ENCODE measurements at regions not wholly inside any gene's neighbourhood (a gene's known extent, or its start where the extent isn't known, plus 50 kb on each side); places are given as distances from the start of the nearest gene placed in this dataset.

GRCh38 chr21:15282665-15283064 lies 217.9 kb upstream of the NRIP1 start:
- Histone ChIP-seq H3K27me3 (ENCODE audit: control insufficient read depth, insufficient read depth, low read length) (no peaks in the 10 kb centered on the region), H3K4me3 (ENCODE audit: low read depth, low read length) (no peak overlapping the region), H3K9me3 (ENCODE audit: control insufficient read depth, insufficient read depth, low read length) (no peaks in the 10 kb centered on the region), H3K27ac (ENCODE audit: low read depth, low read length) (no peak overlapping the region)
- CTCF ChIA-PET = no interaction called here
- TF ChIP-seq, protein P1, sequence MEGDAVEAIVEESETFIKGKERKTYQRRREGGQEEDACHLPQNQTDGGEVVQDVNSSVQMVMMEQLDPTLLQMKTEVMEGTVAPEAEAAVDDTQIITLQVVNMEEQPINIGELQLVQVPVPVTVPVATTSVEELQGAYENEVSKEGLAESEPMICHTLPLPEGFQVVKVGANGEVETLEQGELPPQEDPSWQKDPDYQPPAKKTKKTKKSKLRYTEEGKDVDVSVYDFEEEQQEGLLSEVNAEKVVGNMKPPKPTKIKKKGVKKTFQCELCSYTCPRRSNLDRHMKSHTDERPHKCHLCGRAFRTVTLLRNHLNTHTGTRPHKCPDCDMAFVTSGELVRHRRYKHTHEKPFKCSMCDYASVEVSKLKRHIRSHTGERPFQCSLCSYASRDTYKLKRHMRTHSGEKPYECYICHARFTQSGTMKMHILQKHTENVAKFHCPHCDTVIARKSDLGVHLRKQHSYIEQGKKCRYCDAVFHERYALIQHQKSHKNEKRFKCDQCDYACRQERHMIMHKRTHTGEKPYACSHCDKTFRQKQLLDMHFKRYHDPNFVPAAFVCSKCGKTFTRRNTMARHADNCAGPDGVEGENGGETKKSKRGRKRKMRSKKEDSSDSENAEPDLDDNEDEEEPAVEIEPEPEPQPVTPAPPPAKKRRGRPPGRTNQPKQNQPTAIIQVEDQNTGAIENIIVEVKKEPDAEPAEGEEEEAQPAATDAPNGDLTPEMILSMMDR (IDR thresholded peaks at IDR 0.05; ENCODE audit: low read depth, low read length) = no peak
- DNase-seq (ENCODE audit: low read depth, low spot score) = no peak
- POLR2A ChIA-PET = no interaction called here

- POLR2A ChIA-PET = no interaction called here
- H3K27me3 ChIP-seq (ENCODE audit: control insufficient read depth, insufficient read depth, low read length) = no peaks in the 10 kb centered on the region
- CTCF ChIA-PET = no interaction called here
Measured at GRCh38 chr21:15283138-15283537, 218.3 kb upstream of the NRIP1 start.

DNA sequence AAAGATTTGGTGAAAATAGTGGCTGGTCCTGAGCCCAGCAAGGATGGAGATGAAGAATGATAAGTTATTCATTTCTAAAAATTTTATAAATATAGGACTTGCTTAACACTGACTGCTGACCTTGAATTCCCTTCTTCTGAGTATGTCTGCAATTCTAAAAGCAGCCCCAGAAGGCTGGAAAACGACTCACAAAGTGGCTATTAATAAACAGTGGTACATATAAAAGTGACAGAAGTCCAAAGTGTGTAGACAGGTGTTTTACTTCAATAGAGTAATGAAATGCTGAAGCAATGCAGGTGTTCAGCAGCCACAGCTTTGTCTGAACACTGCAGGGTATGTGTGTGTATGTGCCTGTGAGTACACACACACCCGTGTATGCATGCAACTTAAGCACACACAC lies 219.0 kb upstream of the NRIP1 start:
- TF ChIP-seq, protein P1 (IDR thresholded peaks at IDR 0.05; ENCODE audit: low read depth, low read length) = no peak
- Histone ChIP-seq H3K27me3 (ENCODE audit: control insufficient read depth, insufficient read depth, low read length) (no peaks in the 10 kb centered on the region), H3K4me3 (ENCODE audit: low read depth, low read length) (no peak overlapping the region), H3K9me3 (ENCODE audit: control insufficient read depth, insufficient read depth, low read length) (no peaks in the 10 kb centered on the region), H3K27ac (ENCODE audit: low read depth, low read length) (no peak overlapping the region)
- ChIA-PET POLR2A (no interaction called here), CTCF (no interaction called here)
- no peak for DNase-seq (ENCODE audit: low read depth, low spot score)

More at GRCh38 chr21:15283138-15283537, 218.3 kb upstream of the NRIP1 start:
- Histone ChIP-seq H3K27ac (ENCODE audit: low read depth, low read length) (no peak overlapping the region), H3K4me3 (ENCODE audit: low read depth, low read length) (no peak overlapping the region), H3K9me3 (ENCODE audit: control insufficient read depth, insufficient read depth, low read length) (no peaks in the 10 kb centered on the region)
- no peak for DNase-seq (ENCODE audit: low read depth, low spot score)
- TF ChIP-seq, protein P1 (IDR thresholded peaks at IDR 0.05; ENCODE audit: low read depth, low read length) = no peak

DNA sequence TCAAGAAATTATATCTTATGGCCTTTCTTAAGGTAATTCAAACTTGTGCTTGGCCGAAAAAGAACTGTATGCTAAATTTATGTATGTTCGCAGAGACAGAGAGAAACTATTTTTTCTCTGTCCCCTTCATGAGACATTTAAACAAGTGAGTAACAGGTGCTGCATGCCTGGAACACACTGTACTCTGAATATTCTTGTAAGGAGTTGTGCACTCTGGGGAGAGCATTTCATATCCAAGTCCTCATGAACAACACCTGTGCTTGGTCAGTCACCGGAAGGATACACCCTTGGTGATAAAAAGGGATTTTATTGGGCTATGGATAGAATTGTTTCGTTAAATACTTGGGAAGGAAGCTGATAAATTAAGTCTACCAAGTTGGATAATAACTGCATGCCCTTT lies 220.8 kb upstream of the NRIP1 start:
- H3K4me3 ChIP-seq (ENCODE audit: low read depth, low read length) = no peak overlapping the region
- ChIA-PET CTCF (interaction anchor here (0.6 kb wide), 1 partner anchor 542 kb away, joined by 3 read pairs; no protein-coding TSS in a partner anchor), POLR2A (no interaction called here)
- TF ChIP-seq, protein P1 (IDR thresholded peaks at IDR 0.05; ENCODE audit: low read depth, low read length) = no peak
- DNase-seq (ENCODE audit: low read depth, low spot score) = no peak
- H3K27ac ChIP-seq (ENCODE audit: low read depth, low read length) = no peak overlapping the region
- peaks cover 11% of the 10 kb centered on the region; the same call in 1 of the 2 replicates for H3K9me3 ChIP-seq (ENCODE audit: control insufficient read depth, insufficient read depth, low read length)
- H3K27me3 ChIP-seq (ENCODE audit: control insufficient read depth, insufficient read depth, low read length) = no peaks in the 10 kb centered on the region

DNA sequence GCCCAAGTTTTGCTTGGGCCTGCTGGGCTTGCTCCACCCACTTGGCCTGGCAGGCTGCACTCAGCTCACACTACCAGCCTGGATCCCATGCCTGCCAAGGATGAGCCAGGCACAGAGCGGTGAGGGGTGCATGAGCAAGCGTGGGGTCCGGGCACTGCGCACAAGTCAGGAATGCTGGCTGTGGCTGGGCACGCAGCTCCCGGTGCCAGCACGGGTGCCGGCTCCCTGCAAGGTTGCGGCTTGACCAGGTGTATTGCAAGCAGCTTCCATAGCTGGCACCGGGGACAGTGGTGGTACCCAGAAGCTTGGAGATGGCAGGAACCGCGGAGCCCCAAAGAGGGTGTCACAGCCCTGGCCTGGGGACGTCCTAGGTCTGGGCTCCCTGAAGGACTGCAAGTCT lies 224.4 kb upstream of the NRIP1 start:
- Histone ChIP-seq H3K4me3 (ENCODE audit: low read depth, low read length) (no peak overlapping the region), H3K27me3 (ENCODE audit: control insufficient read depth, insufficient read depth, low read length) (no peaks in the 10 kb centered on the region), H3K27ac (ENCODE audit: low read depth, low read length) (no peak overlapping the region), H3K9me3 (ENCODE audit: control insufficient read depth, insufficient read depth, low read length) (peaks cover 11% of the 10 kb centered on the region)
- TF ChIP-seq, protein P1 (IDR thresholded peaks at IDR 0.05; ENCODE audit: low read depth, low read length) = no peak
- DNase-seq (ENCODE audit: low read depth, low spot score) = no peak
- ChIA-PET CTCF (no interaction called here), POLR2A (no interaction called here)
